Trophoblast cell (in vitro differentiated cells and primary cell): ENCODE measurements at regions not wholly inside any gene's neighbourhood (a gene's known extent, or its start where the extent isn't known, plus 50 kb on each side); places are given as distances from the start of the nearest gene placed in this dataset.

Experiments
- DNase-seq, 2 donors: peaks; one replicate each; pipeline ENCODE4 v3.0.0-alpha.2; 2016
- H2AFZ ChIP-seq: 2 replicates; pipeline ENCODE4 v1.6.1; 2013; ENCODE audit warnings: low read length, moderate library complexity, mild to moderate bottlenecking; ENCODE audit not compliant: insufficient read depth, poor library complexity
- H2AK5ac ChIP-seq: 2 replicates; pipeline ENCODE4 v1.6.1; 2013; ENCODE audit warnings: mild to moderate bottlenecking, low read length
- H2BK120ac ChIP-seq: 2 replicates; pipeline ENCODE4 v1.6.1; 2013; ENCODE audit warnings: low read length, mild to moderate bottlenecking, moderate library complexity; ENCODE audit not compliant: insufficient read depth, poor library complexity
- H2BK12ac ChIP-seq: 2 replicates; pipeline ENCODE4 v1.6.1; 2013; ENCODE audit warnings: mild to moderate bottlenecking, low read length, moderate library complexity
- H2BK5ac ChIP-seq: 2 replicates; pipeline ENCODE4 v1.6.1; 2013; ENCODE audit warnings: low read length, low read depth, moderate library complexity, mild to moderate bottlenecking; ENCODE audit not compliant: poor library complexity
- H3K14ac ChIP-seq: 2 replicates; pipeline ENCODE4 v1.6.1; 2013; ENCODE audit warnings: mild to moderate bottlenecking, low read length
- H3K18ac ChIP-seq: 2 replicates; pipeline ENCODE4 v1.6.1; 2013; ENCODE audit warnings: mild to moderate bottlenecking, low read length
- H3K23ac ChIP-seq: 2 replicates; pipeline ENCODE4 v1.6.1; 2013; ENCODE audit warnings: low read length
- H3K27ac ChIP-seq: 2 replicates; pipeline ENCODE4 v1.5.1; 2013; ENCODE audit warnings: low read depth, mild to moderate bottlenecking, inconsistent platforms, low read length, moderate library complexity
- H3K27me3 ChIP-seq: 2 replicates; pipeline ENCODE4 v1.6.1; 2013; ENCODE audit warnings: inconsistent platforms, mild to moderate bottlenecking, low read length, moderate library complexity; ENCODE audit not compliant: insufficient read depth
- H3K36me3 ChIP-seq, 2 experiments: 1 replicate in 1 of 2; 2 replicates in 1 of 2; pipeline ENCODE4 v1.6.1; 2013; ENCODE audit warnings: low read length in 2 of 2, mild to moderate bottlenecking in 2 of 2, moderate library complexity in 1 of 2; ENCODE audit not compliant: insufficient read depth in 2 of 2, control insufficient read depth in 1 of 2
- H3K4ac ChIP-seq: 2 replicates; pipeline ENCODE4 v1.6.1; 2013; ENCODE audit warnings: low read depth, mild to moderate bottlenecking, low read length, moderate library complexity
- H3K4me1 ChIP-seq, 2 experiments: 1 replicate in 1 of 2; 2 replicates in 1 of 2; pipeline ENCODE4 v1.6.1; 2013; ENCODE audit warnings: low read length in 2 of 2, mild to moderate bottlenecking in 2 of 2, moderate library complexity in 1 of 2; ENCODE audit not compliant: insufficient read depth in 2 of 2, control insufficient read depth in 1 of 2
- H3K4me2 ChIP-seq: 2 replicates; pipeline ENCODE4 v1.6.1; 2013; ENCODE audit warnings: inconsistent platforms, mild to moderate bottlenecking, low read length, moderate library complexity
- H3K4me3 ChIP-seq: 2 replicates; pipeline ENCODE4 v1.5.1; 2013; ENCODE audit warnings: mild to moderate bottlenecking, low read depth, low read length, inconsistent platforms
- H3K79me1 ChIP-seq: one replicate; pipeline ENCODE4 v1.6.1; 2013; ENCODE audit warnings: low read length
- H3K79me2 ChIP-seq: 2 replicates; pipeline ENCODE4 v1.6.1; 2013; ENCODE audit warnings: low read length, mild to moderate bottlenecking; ENCODE audit not compliant: control insufficient read depth, insufficient read depth, poor library complexity
- H3K9ac ChIP-seq: 2 replicates; pipeline ENCODE4 v1.6.1; 2013; ENCODE audit warnings: mild to moderate bottlenecking, low read length
- H3K9me3 ChIP-seq: 2 replicates; pipeline ENCODE4 v1.6.1; 2013; ENCODE audit warnings: low read depth, mild to moderate bottlenecking, control low read depth, inconsistent platforms, low read length; ENCODE audit not compliant: insufficient read depth
- H4K12ac ChIP-seq: 2 replicates; pipeline ENCODE4 v1.6.1; 2013; ENCODE audit warnings: low read depth, mild to moderate bottlenecking, low read length, moderate library complexity
- H4K8ac ChIP-seq: 2 replicates; pipeline ENCODE4 v1.6.1; 2013; ENCODE audit warnings: low read depth, mild to moderate bottlenecking, low read length, moderate library complexity
- H4K91ac ChIP-seq: one replicate; pipeline ENCODE4 v1.6.1; 2013; ENCODE audit warnings: low read depth, mild to moderate bottlenecking, low read length, moderate library complexity
- WGBS: extraction: QIAGEN DNeasy Blood & Tissue Kit; methylation state at CpG from one replicate; pipeline ENCODE4 v1.1.7; 2013; ENCODE audit warnings: missing lambda C conversion rate; ENCODE audit not compliant: insufficient read length, insufficient coverage; ENCODE audit errors: extremely low coverage; 5-methylcytosine and 5-hydroxymethylcytosine counted together

DNA sequence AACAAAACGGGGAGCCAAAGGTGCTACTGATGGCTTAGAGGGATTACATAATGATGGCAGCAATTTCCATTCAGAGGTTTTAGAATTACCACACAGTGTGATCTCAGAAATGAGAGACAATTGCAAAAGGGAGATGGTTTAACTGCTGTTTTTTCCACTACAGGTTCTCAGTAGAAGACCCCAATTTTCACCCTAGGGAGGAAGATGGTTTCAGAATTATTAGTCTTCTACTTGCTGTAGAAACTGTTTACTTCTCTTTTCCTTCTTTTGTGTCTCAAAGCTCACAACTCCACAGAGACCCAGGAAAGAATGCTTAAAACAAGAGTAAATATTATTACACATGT lies 226.5 kb downstream of the INHBA start:
- Histone ChIP-seq H4K91ac (no peak overlapping the region), H2BK12ac (no peak overlapping the region), H3K9me3 (no peaks in the 10 kb centered on the region), H2BK5ac (no peak overlapping the region), H2BK120ac (no peak overlapping the region), H3K4me3 (no peak overlapping the region), H3K9ac (no peak overlapping the region), H3K79me2 (no peaks in the 10 kb centered on the region), H4K8ac (no peak overlapping the region), H3K18ac (no peak overlapping the region), H3K79me1 (no peaks in the 10 kb centered on the region), H3K14ac (no peak overlapping the region), H3K4ac (no peak overlapping the region), H3K27ac (no peak overlapping the region), H2AFZ (no peak overlapping the region), H3K4me2 (no peak overlapping the region), H2AK5ac (no peak overlapping the region), H4K12ac (no peak overlapping the region), H3K27me3 (no peaks in the 10 kb centered on the region), H3K23ac (no peak overlapping the region), H3K36me3 (no peaks in the 10 kb centered on the region), H3K4me1 (no peaks in the 10 kb centered on the region)
- no peak for DNase-seq
- WGBS: no CpG with 5 or more reads among the region's 1 CpG

DNA sequence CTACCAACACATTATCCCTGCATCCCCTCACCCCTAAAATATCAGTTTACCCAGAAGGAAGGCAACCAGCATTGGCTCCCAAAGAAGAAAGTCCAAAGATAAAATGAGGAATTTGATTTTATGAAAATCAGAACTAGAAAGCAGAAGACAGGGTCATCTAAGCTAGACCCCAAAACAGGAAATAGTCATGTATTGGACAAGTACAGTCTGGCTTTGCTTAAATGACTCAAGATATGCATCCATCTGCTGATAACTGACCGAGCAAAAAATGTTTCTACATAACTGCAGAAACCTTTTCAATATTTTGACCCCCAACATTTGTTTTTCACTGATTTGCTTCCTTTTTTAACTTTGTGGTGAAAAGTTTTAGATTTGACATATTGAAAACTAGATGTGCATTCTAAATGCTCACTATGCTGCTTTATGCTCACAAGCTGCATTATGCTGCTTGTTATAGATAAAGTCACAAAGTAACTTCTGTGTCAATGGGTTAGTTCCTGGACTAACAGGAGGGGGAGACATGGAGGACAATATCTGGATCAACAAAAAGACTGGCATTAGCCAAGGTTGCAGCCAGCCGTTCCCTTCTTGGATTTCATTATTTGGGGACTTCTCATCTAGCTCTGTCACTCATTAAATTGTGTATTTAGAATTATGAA lies 227.0 kb downstream of the INHBA start:
- Histone ChIP-seq H3K4me1 (no peaks in the 10 kb centered on the region), H3K79me1 (no peaks in the 10 kb centered on the region), H3K4me2 (no peak overlapping the region), H3K4me3 (no peak overlapping the region), H2AK5ac (no peak overlapping the region), H3K36me3 (no peaks in the 10 kb centered on the region), H3K23ac (no peak overlapping the region), H3K18ac (no peak overlapping the region), H3K9me3 (no peaks in the 10 kb centered on the region), H2BK120ac (no peak overlapping the region), H4K12ac (no peak overlapping the region), H3K9ac (no peak overlapping the region), H2AFZ (no peak overlapping the region), H2BK12ac (no peak overlapping the region), H3K27ac (no peak overlapping the region), H2BK5ac (no peak overlapping the region), H4K8ac (peak overlapping the region; percentile 19), H3K79me2 (no peaks in the 10 kb centered on the region), H3K4ac (no peak overlapping the region), H4K91ac (no peak overlapping the region), H3K27me3 (no peaks in the 10 kb centered on the region), H3K14ac (no peak overlapping the region)
- WGBS: no CpG with 5 or more reads among the region's 2 CpGs
- no peak for DNase-seq

DNA sequence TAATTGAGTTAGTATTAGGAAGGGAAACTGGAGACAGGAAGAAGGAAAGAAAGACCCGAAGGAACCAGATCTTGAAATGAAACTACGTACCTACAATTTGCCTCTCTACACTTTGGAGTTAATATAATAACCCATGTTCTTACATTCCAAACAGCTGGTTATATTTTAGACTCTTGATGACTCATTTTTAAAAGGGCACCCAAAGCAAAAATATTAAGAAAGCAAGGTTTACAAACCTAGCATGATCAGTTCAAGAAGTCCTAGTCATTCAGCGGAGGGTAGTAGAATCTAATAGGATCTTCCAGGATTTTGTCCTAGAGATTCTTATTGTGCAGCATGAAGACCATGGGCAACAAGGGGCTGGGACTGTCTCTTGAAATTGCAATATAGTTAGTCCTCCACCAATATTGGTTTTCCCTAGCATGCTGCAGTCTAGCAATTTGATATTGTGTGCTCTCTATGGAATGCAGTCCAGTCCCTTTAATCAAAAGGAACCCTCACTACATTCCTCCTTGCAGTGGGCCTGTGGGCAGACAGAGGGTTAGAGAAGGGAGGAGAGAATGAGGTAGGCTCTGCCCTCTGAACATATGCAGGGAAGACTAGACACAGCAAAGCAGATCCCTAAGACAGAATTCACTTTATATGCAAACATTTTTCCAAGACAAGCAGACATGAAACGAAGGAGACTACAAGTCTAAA lies 230.3 kb downstream of the INHBA start:
- no peak overlapping the region for H3K27ac ChIP-seq
- H3K14ac ChIP-seq: no peak overlapping the region
- no peak overlapping the region for H3K4me3 ChIP-seq
- H4K8ac ChIP-seq: no peak overlapping the region
- DNase-seq: peak in 1 of 2 donors; percentile 26
- H2BK5ac ChIP-seq: no peak overlapping the region
- H4K12ac ChIP-seq: no peak overlapping the region
- H3K4me2 ChIP-seq: no peak overlapping the region
- no peak overlapping the region for H2BK120ac ChIP-seq
- H4K91ac ChIP-seq: no peak overlapping the region
- H2AFZ ChIP-seq: no peak overlapping the region
- H3K27me3 ChIP-seq: no peaks in the 10 kb centered on the region
- no peak overlapping the region for H3K9ac ChIP-seq
- no peak overlapping the region for H3K4ac ChIP-seq
- no peaks in the 10 kb centered on the region for H3K36me3 ChIP-seq
- H3K9me3 ChIP-seq: no peaks in the 10 kb centered on the region
- no peak overlapping the region for H3K23ac ChIP-seq
- H3K4me1 ChIP-seq: peaks cover 0 to 2% of the 10 kb centered on the region in 2 experiments
- no peak overlapping the region for H3K18ac ChIP-seq
- H2AK5ac ChIP-seq: no peak overlapping the region
- no peak overlapping the region for H2BK12ac ChIP-seq
- WGBS: no CpG with 5 or more reads among the region's 4 CpGs
- H3K79me1 ChIP-seq: no peaks in the 10 kb centered on the region
- H3K79me2 ChIP-seq: no peaks in the 10 kb centered on the region

DNA sequence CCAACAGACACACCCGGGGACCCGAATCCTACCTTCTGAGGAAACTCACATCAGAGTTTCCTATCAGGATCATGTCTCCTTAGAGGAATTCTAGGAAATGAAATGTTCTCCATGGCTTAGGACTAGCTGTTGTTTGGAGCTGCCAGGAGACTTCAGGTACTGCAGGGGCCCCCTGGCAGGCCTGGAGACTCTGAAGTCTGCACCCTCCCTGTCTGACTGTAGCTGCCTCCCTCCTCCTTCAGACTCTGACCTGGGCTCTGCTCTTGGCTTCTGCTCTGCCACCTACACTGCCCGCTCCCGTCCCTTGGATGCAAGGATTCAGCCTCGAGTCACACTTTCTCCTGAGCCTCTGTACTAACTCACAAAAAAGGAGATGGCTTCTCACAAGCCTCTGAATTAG lies 232.8 kb downstream of the INHBA start:
- H4K12ac ChIP-seq: no peak overlapping the region
- no peaks in the 10 kb centered on the region for H3K9me3 ChIP-seq
- H3K4me1 ChIP-seq: peaks cover 0 to 2% of the 10 kb centered on the region in 2 experiments
- H3K79me1 ChIP-seq: no peaks in the 10 kb centered on the region
- H3K36me3 ChIP-seq: no peaks in the 10 kb centered on the region
- DNase-seq: no peak
- H3K4ac ChIP-seq: no peak overlapping the region
- no peak overlapping the region for H3K14ac ChIP-seq
- H3K27ac ChIP-seq: no peak overlapping the region
- no peak overlapping the region for H4K91ac ChIP-seq
- no peak overlapping the region for H3K4me3 ChIP-seq
- no peak overlapping the region for H3K4me2 ChIP-seq
- no peak overlapping the region for H3K9ac ChIP-seq
- H2AK5ac ChIP-seq: no peak overlapping the region
- H2BK12ac ChIP-seq: no peak overlapping the region
- no peaks in the 10 kb centered on the region for H3K79me2 ChIP-seq
- H2BK5ac ChIP-seq: no peak overlapping the region
- H2BK120ac ChIP-seq: no peak overlapping the region
- H2AFZ ChIP-seq: no peak overlapping the region
- no peak overlapping the region for H4K8ac ChIP-seq
- no peak overlapping the region for H3K18ac ChIP-seq
- H3K27me3 ChIP-seq: no peaks in the 10 kb centered on the region
- no CpG with 5 or more reads among the region's 5 CpGs for WGBS
- H3K23ac ChIP-seq: no peak overlapping the region
